Skin epidermis (tissue), 12 donors: ENCODE measurements at regions not wholly inside any gene's neighbourhood (a gene's known extent, or its start where the extent isn't known, plus 50 kb on each side); places are given as distances from the start of the nearest gene placed in this dataset.

ENCODE experiments used
- H3K27ac ChIP-seq, 21 experiments: fragments of 200-600 bp; sonication (generic) in 11 of 21; one replicate each; pipeline ENCODE4 v1.5.0; 2020; ENCODE audit warnings: mild to moderate bottlenecking in 3 of 21, inconsistent platforms in 2 of 21, moderate library complexity in 2 of 21
- H3K4me3 ChIP-seq, 7 experiments: fragments of 200-600 bp; sonication (generic) in 2 of 7; one replicate each; pipeline ENCODE4 v1.5.0; 2020; ENCODE audit warnings: inconsistent platforms in 2 of 7, mild to moderate bottlenecking in 2 of 7, moderate library complexity in 1 of 7

DNA sequence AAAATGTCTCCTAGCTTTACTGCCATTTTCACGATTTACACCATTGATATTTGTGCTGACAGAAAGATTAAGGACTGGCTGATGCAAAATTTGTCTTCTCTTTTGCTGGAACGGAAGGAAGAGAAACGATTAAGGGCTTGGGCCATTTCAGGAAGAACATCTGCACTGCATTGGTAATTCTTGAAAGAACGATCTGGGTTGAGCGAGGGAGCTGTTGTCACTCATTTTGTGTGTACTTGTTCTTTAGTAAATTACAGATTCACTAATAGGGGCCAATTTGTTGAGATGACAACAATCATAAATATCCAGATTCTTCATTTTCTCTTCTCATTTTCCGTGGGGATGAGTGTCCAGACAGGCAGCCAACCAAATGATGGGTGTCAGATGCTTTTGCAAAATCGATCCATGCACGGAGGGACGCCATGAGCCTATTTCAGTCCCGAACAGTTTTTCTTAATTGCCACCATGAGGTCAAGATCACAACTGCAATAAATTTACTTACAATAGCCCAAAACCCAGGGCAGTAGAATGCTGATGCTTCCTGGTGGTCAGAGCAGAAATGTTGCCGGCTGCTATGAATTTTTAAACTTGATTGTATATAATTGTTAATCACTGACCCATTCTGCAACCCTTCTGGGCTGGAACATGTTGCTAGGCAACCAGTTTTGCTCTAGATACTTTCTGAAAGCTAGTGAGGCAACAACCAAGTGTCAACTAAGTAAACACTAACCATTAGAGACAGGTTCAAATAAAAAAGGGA lies 132.4 kb upstream of the TIAM1 start:
- H3K27ac ChIP-seq: no peak overlapping the region
- no peak overlapping the region for H3K4me3 ChIP-seq

GRCh38 chr21:31475223-31475622 lies 131.2 kb upstream of the TIAM1 start:
- Histone ChIP-seq H3K27ac (no peak overlapping the region), H3K4me3 (no peak overlapping the region)

- no peak overlapping the region for H3K27ac ChIP-seq
- no peak overlapping the region for H3K4me3 ChIP-seq
Measured at GRCh38 chr21:31473685-31474345, 129.8 kb upstream of the TIAM1 start.

DNA sequence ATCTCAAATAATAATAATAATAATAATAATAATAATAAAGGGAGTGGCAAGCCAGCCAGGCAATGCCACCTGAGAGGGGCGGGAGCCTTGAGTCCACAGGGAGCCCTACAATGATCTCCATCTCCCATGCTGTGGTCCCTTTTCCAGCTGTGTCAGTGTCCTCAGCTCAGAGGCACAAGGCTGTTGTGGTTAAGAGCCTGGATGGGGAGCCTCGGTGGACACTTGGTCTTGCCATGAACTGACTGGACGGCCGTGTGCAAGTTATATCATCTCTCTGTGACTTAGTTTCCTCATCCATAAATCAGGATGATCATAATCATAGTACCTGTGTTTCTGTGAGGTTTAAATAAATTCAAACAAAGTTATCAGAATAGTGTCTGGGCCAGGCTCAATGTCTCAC lies 127.8 kb upstream of the TIAM1 start:
- no peak overlapping the region for H3K4me3 ChIP-seq
- no peak overlapping the region for H3K27ac ChIP-seq

DNA sequence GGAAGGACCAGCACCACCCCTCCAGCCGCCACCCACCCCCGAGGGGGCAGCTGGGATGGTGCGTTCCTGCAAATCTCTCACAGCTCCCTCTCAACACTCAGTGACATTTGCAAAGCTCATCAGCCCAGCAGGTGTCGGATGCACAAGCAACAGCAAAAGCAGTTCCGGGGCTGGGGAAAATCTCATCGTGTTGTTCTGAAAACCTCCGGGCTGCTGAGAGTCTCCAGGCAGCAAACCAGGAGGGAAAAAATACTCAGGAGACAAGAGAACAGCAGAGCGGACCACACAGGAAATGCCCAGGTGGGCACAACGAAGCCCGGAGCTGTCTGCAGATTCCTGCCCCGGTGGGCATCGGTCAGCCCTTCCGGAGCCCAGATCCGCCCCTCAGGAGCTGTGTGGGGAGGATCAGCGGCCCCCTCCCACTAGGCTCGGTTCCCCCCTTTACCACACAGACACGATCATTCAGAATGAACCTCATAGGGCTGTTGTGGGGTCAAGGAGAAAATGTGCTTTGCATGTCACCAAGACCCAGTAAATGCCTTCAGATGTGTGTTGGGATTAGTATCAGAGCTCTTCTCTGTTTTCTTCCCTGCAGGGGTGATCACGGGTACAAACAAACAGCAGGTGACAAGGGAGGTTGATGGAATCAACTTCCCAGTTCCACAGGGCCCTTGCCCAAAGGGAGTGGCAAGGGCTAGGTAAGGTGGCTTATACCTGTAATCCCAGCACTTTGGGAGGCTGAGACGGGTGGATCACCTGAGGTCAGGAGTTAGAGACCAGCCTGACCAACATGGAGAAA lies 127.0 kb upstream of the TIAM1 start:
- no peak overlapping the region for H3K4me3 ChIP-seq
- H3K27ac ChIP-seq: no peak overlapping the region

- H3K27ac ChIP-seq: no peak overlapping the region
- no peak overlapping the region for H3K4me3 ChIP-seq
Measured at GRCh38 chr21:31460980-31461379, 116.9 kb upstream of the TIAM1 start.

GRCh38 chr21:31459457-31459856 lies 115.4 kb upstream of the TIAM1 start:
- Histone ChIP-seq H3K27ac (no peak overlapping the region), H3K4me3 (no peak overlapping the region)

DNA sequence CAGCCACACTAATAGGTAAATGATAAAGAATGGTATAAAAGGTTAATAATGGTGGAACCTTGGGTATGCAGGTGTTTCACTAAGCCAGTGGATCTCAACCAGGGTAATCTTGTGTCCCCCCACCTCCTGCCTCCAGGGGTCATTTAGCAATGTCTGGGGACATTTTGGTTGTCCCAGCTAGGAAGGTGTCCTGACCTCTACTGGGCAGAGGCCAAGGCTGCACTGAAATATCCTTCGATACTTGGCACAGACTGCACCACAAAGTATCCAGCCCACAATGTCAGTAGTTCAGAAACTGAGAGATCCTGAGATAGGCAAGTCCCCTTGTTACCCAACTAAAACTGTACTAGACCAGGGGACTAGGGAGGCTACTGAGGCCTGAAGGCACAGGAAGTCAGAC lies 113.6 kb upstream of the TIAM1 start:
- Histone ChIP-seq H3K4me3 (no peak overlapping the region), H3K27ac (no peak overlapping the region)

DNA sequence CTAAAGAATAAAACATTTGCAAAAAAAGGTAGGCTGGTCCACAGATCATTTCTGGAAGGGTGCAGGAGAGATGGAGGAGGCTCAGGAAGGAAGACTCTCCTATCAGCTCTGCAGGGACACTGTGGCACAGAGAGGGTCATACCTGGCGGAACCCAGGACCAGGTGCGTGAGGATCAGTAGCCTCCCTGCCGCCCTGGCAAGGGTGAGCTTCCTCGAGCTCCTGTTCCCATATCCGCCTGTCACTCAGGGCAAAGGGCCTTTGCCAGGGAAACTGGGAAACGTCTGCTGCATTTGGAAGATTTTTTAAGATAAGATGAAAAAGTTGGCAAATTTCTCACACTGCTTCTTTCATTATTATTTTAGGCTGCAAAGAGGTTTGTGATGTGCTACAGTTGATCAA lies 112.1 kb upstream of the TIAM1 start:
- no peak overlapping the region for H3K4me3 ChIP-seq
- H3K27ac ChIP-seq: no peak overlapping the region

- Histone ChIP-seq H3K27ac (no peak overlapping the region), H3K4me3 (no peak overlapping the region)
Measured at GRCh38 chr21:31455506-31455905, 111.4 kb upstream of the TIAM1 start.

GRCh38 chr21:31450980-31451379 lies 106.9 kb upstream of the TIAM1 start:
- no peak overlapping the region for H3K27ac ChIP-seq
- H3K4me3 ChIP-seq: no peak overlapping the region

DNA sequence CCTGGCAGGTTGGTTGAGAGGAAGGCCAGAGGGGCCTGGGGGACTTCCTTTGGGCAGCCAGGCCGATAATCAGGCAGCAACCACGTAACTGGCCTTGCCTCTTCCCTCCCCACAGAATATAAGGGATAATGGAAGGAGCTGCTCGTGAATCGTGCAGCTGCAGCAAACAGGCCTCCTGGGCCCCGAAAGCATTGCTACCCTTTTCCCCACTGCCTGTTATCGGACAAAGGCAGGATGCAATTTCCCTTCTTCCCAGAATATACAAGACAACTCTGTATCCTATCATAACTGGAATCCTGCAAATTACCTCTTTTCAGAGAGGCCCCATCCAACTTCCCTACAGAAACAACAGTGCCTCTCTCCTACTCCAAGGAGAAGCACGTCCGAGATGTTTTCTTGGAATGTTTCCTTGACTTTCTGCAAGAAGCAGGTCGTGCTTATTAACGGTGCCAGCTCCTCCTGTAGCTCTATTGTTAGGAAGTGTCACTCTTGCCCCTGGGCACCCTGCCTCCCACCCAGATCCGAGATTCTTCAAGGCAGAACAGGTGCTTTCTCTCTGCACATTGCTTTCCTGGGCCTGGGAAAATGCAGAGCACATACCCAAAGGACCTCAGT lies 106.0 kb upstream of the TIAM1 start:
- H3K4me3 ChIP-seq: no peak overlapping the region
- H3K27ac ChIP-seq: no peak overlapping the region

DNA sequence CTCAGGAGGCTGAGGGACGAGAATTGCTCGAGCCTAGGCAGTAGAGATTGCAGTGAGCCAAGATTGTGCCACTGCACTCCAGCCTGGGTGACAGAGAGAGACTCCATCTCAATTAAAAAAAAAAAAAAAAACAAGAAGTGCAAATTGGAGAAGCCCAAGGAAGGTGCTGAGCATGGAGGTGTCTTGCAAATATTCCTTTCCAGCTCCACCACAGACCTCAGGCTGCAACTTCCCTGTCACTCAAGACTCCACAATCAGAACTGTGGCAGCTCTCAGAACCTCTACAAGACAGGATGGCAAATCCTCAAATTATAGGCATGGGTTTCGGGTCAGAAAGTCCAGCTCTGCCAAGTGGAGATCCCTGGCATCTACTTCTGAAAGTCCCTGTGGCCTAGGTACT lies 104.4 kb upstream of the TIAM1 start:
- Histone ChIP-seq H3K4me3 (no peak overlapping the region), H3K27ac (no peak overlapping the region)

GRCh38 chr21:31447505-31447904 lies 103.4 kb upstream of the TIAM1 start:
- Histone ChIP-seq H3K27ac (peak overlapping the region in 2 of 21 experiments; percentile 31 to 79), H3K4me3 (no peak overlapping the region)

- Histone ChIP-seq H3K4me3 (no peak overlapping the region), H3K27ac (peak overlapping the region in 6 of 21 experiments; percentile 5 to 79 (median 34))
Measured at GRCh38 chr21:31446226-31446855, 102.3 kb upstream of the TIAM1 start.

GRCh38 chr21:31445137-31445536 lies 101.1 kb upstream of the TIAM1 start:
- peak overlapping the region in 1 of 21 experiments; percentile 79 for H3K27ac ChIP-seq
- no peak overlapping the region for H3K4me3 ChIP-seq

DNA sequence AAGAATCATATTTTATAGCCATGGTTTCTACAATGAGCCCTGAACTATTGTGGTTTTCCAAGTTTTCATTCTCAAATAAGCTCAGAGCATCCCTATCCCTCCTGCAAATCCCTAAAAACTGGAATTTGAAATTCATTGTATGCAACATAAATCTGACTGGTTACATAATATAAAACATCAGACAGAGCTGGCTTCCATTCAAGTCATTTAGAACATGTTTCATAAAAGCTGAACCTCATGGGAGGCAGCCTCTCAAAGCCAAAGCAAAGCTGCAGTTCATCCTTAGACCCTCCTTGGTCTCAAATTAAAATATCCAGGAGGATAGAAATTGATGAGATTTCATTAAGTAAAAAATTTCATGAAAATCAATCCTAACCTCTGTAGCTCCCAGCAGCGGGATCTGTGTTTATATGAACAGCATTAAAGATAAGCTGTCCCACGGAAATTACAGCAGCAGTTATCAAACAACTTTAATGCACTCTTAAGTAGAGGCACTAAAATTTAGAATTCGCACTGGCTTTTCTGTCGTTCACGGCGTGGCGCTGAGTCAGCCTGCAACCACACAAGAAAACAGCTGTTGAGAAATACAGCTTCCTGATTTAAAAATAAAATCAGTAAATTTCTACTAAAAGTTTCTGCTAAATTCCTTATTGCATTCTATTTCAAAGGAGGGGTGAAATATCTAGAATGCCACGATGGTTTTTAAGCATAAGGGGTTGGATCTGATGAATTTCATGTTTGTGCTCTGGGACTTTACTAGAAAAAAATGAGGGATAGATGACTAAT lies 99.9 kb upstream of the TIAM1 start:
- peak overlapping the region in 4 of 21 experiments; percentile 25 to 72 (median 44) for H3K27ac ChIP-seq
- no peak overlapping the region for H3K4me3 ChIP-seq

DNA sequence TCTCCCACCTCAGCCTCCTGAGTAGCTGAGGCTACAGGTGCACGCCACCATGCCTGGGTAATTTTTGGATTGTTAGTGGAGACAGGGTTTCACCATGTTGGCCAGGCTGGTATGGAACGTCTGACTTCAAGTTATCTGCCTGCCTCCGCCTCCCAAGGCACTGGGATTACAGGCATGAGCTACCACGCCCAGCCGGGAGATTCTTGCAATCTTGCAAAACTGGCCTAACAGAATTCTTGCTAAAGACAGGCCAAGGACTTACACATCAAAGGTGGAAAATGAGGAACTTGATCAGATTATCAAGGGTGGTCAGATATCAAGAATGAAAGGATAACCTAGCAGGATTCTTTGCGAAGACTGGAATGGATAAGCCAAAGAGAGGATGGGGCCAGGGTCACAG lies 98.3 kb upstream of the TIAM1 start:
- Histone ChIP-seq H3K4me3 (no peak overlapping the region), H3K27ac (no peak overlapping the region)

GRCh38 chr21:31429506-31429905 lies 85.4 kb upstream of the TIAM1 start:
- Histone ChIP-seq H3K4me3 (no peak overlapping the region), H3K27ac (no peak overlapping the region)
